A549 (cell line): ENCODE measurements at regions not wholly inside any gene's neighbourhood (a gene's known extent, or its start where the extent isn't known, plus 50 kb on each side); places are given as distances from the start of the nearest gene placed in this dataset.

ENCODE experiments used
- BHLHE40 ChIP-seq: IDR thresholded peaks from 2 replicates; pipeline ENCODE4 v1.6.1; 2012; ENCODE audit warnings: low read depth, low read length, inconsistent platforms
- CTCF ChIP-seq: fragments of >200 bp; sonication (Bioruptor Twin); formaldehyde crosslinking; IDR thresholded peaks from 3 replicates; pipeline ENCODE4 v1.5.1; 2016
- KDM1A ChIP-seq: fragments of 200-600 bp; sonication (generic); IDR thresholded peaks from 2 replicates; pipeline ENCODE4 v1.6.1; 2016; ENCODE audit warnings: low read depth, mild to moderate bottlenecking
- MAX ChIP-seq: IDR thresholded peaks from 2 replicates; pipeline ENCODE4 v1.6.1; 2012
- PBX3 ChIP-seq: IDR thresholded peaks from 2 replicates; pipeline ENCODE4 v1.6.1; 2012
- POLR2A ChIP-seq: IDR thresholded peaks from 2 replicates; pipeline ENCODE4 v1.6.1; 2012; ENCODE audit warnings: mild to moderate bottlenecking, low read length

GRCh38 chr9:80282766-80283165, 711.0 kb downstream of the TLE4 start:
- TF ChIP-seq KDM1A = no peak
- no peak for TF ChIP-seq PBX3
- no peak for TF ChIP-seq CTCF
- TF ChIP-seq POLR2A = no peak
- TF ChIP-seq BHLHE40 = no peak
- no peak for TF ChIP-seq MAX
